ENCODE measurements at regions not wholly inside any gene's neighbourhood (a gene's known extent, or its start where the extent isn't known, plus 50 kb on each side); places are given as distances from the start of the nearest gene placed in this dataset.

DNA sequence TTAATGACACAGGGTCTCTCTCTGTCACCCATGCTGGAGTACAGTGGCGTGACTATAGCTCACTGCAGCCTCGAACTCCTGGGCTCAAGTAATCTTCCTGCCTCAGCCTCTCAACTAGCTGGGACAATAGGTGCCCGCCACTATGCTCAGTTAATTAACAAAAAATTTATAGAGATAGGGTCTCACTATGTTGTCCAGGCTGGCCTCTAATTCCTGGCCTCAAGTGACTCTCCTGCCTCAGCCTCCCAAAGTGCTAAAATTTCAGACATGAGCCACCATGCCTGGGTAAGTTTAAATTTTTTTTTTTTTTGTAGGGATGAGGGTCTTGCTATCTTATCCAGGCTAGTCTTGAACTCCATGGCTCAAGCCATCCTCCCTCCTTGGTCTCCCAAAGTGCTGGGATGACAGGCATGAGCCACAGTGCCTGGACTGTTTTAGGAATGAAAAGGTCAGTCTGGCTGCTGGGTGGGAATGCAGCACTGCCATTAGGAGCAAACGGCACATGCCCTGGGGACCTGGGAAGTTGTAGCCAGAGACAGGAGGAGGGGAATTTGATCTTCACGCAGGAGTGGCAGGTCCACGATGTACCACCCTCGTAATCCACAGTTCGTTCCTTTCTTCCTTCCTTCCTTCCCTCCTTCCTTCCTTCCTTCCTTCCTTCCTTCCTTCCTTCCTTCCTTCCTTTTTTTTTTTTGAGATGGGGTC, 106.7 kb downstream of the HAPSTR1 start:
- no peaks in the 10 kb centered on the region for H3K4me1 Mint-ChIP-seq (ENCODE audit: low read depth in 2 of 2)
- no peak for DNase-seq
- H3K9me3 Mint-ChIP-seq = no peaks in the 10 kb centered on the region
- ATAC-seq (replicated peaks) = no peak
- no peak overlapping the region for H3K27ac Mint-ChIP-seq
- H3K36me3 Mint-ChIP-seq (ENCODE audit: insufficient read depth) = no peaks in the 10 kb centered on the region
- no peak overlapping the region for H3K4me3 Mint-ChIP-seq
- peaks cover 36 to 49% of the 10 kb centered on the region in 2 donors for H3K27me3 Mint-ChIP-seq

DNA sequence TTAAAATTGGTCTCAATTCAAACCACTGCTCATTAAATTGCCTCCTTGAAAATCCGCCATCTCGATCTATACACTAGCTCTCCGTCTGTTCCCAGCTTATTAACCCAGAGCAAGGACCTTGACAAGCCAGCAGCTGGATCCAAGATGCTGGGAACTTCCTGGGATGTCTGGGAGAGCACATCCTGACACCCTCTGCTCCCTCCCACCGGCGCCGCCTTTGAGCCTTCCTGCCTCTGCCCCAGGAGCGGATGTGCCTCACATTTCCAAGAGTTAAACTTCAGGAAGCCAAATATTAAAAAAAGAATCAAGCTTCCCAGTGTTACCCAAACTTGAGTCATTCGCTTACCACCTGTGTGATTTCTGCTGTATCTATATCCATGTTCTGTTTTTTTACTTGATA, 107.9 kb downstream of the HAPSTR1 start:
- no peaks in the 10 kb centered on the region for H3K36me3 Mint-ChIP-seq (ENCODE audit: insufficient read depth)
- DNase-seq (no peak), ATAC-seq (replicated peaks) (no peak)
- peaks cover 45 to 46% of the 10 kb centered on the region in 2 donors for H3K27me3 Mint-ChIP-seq
- H3K4me1 Mint-ChIP-seq (ENCODE audit: low read depth in 2 of 2) = no peaks in the 10 kb centered on the region
- H3K27ac Mint-ChIP-seq = no peak overlapping the region
- no peaks in the 10 kb centered on the region for H3K9me3 Mint-ChIP-seq
- no peak overlapping the region for H3K4me3 Mint-ChIP-seq

DNA sequence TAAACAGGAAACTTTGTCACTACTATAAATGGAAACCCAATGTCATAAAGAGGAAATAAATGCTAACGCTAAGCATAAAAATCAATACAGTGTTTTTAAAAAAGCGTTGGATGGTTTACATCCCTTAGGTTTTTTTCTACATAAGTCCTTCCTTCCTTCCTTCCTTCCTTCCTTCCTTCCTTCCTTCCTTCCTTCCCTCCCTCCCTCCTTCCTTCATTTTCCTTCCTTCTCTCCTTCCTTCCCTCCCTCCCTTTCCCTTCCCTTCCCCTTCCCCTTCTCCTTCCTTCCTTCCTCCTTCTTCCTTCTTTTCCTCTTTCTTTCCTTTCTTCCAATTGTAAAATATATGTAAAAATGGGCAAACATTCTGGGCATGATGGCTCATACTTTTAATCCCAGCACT, 108.3 kb downstream of the HAPSTR1 start:
- no peaks in the 10 kb centered on the region for H3K9me3 Mint-ChIP-seq
- H3K36me3 Mint-ChIP-seq (ENCODE audit: insufficient read depth) = no peaks in the 10 kb centered on the region
- H3K4me3 Mint-ChIP-seq = no peak overlapping the region
- H3K27ac Mint-ChIP-seq = no peak overlapping the region
- DNase-seq (no peak), ATAC-seq (replicated peaks) (no peak)
- H3K27me3 Mint-ChIP-seq = peaks cover 47 to 50% of the 10 kb centered on the region in 2 donors
- H3K4me1 Mint-ChIP-seq (ENCODE audit: low read depth in 2 of 2) = no peaks in the 10 kb centered on the region

DNA sequence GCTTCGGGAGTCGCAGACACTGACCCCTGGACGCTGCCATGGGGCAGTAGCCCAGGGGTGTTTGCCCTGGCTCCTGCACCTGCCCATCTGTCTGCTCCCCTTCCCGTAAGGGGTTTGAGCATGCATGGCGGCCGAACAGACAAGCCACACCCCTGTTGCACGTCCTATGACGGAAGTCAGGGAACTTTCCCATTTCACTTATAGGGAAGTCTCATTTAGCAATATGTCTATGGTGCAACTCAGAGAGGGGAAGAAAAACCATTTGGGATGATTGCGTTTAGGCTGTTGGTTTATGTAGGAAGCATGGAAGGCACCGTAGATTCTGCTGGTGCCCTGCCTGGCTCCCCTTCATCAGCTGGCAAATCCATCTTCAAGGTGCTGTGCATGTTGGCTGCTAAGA, 112.5 kb downstream of the HAPSTR1 start:
- Mint-ChIP-seq H3K4me3 (no peak overlapping the region), H3K27ac (no peak overlapping the region), H3K9me3 (no peaks in the 10 kb centered on the region), H3K36me3 (ENCODE audit: insufficient read depth) (no peaks in the 10 kb centered on the region), H3K4me1 (ENCODE audit: low read depth in 2 of 2) (no peaks in the 10 kb centered on the region), H3K27me3 (peaks cover 50 to 53% of the 10 kb centered on the region in 2 donors)
- no peak for ATAC-seq (replicated peaks)
- no peak for DNase-seq

DNA sequence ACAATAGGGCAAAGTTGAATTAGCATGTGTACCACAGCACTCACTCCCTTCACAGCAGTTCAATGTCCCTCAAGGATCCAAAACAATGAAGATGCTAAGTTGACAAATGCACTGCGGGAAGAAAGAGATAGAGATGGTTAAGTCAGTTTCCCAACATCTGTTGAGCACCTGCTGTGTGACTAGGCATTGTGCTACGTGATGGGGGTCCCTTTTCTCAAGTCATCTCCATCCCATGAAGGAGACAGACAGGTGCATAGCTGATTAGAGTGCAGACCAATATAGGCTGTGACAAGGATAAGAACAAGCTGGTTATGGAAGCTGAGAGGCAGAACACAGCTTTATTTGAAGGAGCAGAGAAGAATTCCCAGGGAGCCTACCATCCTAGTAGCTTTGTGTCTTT, 114.2 kb downstream of the HAPSTR1 start:
- Mint-ChIP-seq H3K27ac (no peak overlapping the region), H3K4me3 (no peak overlapping the region), H3K36me3 (ENCODE audit: insufficient read depth) (no peaks in the 10 kb centered on the region), H3K9me3 (no peaks in the 10 kb centered on the region), H3K27me3 (peaks cover 40 to 46% of the 10 kb centered on the region in 2 donors), H3K4me1 (ENCODE audit: low read depth in 2 of 2) (no peaks in the 10 kb centered on the region)
- DNase-seq = no peak
- no peak for ATAC-seq (replicated peaks)

DNA sequence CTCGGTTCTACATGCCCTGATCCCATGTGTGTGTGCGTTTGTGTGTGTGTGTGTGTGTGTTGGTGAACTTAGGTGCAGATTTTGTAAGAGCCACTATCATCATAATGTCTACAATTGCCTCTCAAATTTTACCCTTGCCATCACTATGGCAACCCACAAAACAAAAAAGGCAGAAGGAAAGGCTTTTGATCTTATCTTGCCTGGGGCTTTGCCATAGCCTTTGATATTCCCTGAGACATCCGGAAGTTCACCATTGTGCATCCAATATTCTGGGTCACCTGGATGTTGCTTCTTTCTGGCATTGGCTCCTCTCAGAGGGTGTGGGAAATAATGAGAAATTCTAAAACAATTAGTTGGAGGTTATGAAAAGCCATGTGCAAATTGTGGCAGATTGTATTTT, 114.7 kb downstream of the HAPSTR1 start:
- ATAC-seq (replicated peaks) = no peak

DNA sequence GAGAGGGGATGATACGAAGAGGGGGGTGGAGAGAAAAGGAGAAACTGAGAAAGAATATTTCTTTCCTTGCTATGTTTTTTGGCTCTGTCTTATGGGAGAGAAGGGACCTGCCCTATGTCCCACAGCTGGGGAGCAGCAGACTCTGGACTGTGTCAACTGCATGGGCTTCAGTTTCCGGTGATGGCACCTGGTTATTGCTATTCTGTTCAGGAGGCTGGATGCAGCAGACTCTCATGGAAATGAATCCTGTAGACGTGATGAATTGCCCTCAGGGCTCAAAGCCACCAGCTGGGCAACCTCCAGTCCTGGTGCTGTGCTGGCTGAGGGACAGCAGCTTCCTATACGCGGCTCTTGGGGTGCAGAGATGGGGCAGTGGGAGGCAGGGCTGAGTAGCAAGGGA, 121.2 kb downstream of the HAPSTR1 start:
- Mint-ChIP-seq H3K9me3 (no peaks in the 10 kb centered on the region), H3K27me3 (peaks cover 19 to 56% of the 10 kb centered on the region in 2 donors), H3K4me3 (no peak overlapping the region), H3K4me1 (ENCODE audit: low read depth in 2 of 2) (no peaks in the 10 kb centered on the region), H3K36me3 (ENCODE audit: insufficient read depth) (no peaks in the 10 kb centered on the region), H3K27ac (no peak overlapping the region)
- ATAC-seq (replicated peaks) = no peak
- DNase-seq = no peak

More for the DNA sequence above, 114.7 kb downstream of the HAPSTR1 start:
- DNase-seq = no peak
- peaks cover 35 to 51% of the 10 kb centered on the region in 2 donors for H3K27me3 Mint-ChIP-seq
- H3K27ac Mint-ChIP-seq = no peak overlapping the region
- H3K4me1 Mint-ChIP-seq (ENCODE audit: low read depth in 2 of 2) = no peaks in the 10 kb centered on the region
- H3K9me3 Mint-ChIP-seq = no peaks in the 10 kb centered on the region
- no peak overlapping the region for H3K4me3 Mint-ChIP-seq
- no peaks in the 10 kb centered on the region for H3K36me3 Mint-ChIP-seq (ENCODE audit: insufficient read depth)

DNA sequence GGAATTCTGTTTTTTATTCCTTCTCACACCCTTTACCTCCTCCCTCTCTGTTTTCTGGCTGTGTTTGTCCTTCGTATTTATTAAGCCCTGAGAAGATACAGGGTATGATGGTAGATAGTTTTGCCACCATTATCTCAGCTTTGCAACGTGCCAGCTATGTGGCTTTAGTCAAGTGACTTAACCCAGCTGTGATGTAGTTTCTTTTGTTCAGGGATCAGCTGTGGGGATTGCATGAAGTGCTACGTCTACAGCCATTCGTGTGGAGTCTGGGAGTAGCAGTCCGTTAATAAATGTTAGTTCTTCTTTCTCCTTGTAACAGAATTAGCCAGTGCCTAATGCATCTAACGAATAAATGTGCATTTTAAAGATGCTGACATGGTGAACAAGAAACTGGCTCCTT, 128.4 kb downstream of the HAPSTR1 start:
- Mint-ChIP-seq H3K4me1 (ENCODE audit: low read depth in 2 of 2) (no peaks in the 10 kb centered on the region), H3K4me3 (no peak overlapping the region), H3K27me3 (peaks cover 23 to 33% of the 10 kb centered on the region in 2 donors), H3K9me3 (peaks cover 0 to 2% of the 10 kb centered on the region in 2 donors), H3K27ac (no peak overlapping the region), H3K36me3 (ENCODE audit: insufficient read depth) (no peaks in the 10 kb centered on the region)
- no peak for DNase-seq
- ATAC-seq (replicated peaks) = no peak

DNA sequence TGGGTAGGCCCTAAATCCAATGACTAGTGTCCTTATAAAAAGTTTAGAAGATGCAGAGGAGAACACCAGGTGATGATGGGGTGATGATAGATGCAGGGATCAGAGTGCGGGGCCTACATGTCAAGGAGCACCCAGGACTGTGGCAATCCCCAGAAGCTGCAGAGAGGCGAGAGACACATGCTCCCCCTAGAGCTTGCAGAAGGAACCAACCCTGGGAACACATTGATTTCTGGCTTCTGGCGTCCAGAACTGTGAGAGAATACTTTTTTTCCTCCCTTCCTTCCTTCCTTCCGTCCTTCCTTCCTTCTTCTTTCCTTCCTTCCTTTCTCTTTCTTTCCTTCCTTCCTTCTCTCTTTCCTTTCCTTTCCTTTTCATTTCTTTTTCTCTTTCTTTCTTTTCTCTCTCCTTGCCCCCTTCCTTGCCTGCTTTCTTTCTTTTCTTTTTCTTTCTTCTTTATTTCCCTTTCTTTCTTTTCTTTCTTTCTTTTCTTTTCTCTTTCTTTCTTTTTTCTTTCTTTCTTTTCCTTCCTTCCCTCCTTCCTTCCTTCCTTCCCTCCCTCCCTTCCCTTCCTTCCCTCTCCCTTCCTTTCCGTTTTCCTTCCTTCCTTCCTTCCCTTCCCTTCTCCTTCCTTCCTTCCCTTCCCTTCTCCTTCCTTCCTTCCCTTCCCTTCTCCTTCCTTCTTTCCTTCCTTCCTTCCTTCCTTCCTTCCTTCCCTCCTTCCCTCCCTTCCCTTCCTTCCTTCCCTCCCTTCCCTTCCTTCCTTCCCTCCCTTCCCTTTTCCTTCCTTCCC, 134.3 kb downstream of the HAPSTR1 start:
- no peak for ATAC-seq (replicated peaks)

DNA sequence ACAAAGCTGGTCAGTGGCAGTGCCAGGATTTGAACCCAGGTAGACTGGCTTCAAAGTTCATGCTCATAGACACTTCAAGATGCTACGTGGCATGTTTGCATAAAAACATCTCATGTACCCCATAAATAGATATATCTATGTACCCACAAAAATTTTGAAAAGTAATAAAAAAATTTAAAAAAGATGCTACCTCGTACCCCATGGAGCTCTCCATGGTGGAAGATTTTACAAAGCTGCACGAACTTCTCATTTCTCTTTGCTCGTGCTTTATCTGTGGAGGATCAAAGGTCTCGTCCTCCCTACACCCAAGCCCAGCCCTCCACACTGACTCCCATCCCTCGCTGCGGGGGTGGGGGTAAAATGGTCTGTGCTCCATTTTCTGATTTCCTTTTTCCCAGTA, 135.5 kb downstream of the HAPSTR1 start:
- Mint-ChIP-seq H3K4me1 (ENCODE audit: low read depth in 2 of 2) (no peaks in the 10 kb centered on the region), H3K27me3 (peaks cover 7 to 13% of the 10 kb centered on the region in 2 donors), H3K36me3 (ENCODE audit: insufficient read depth) (no peaks in the 10 kb centered on the region), H3K4me3 (no peak overlapping the region), H3K27ac (no peak overlapping the region), H3K9me3 (peaks cover 0 to 2% of the 10 kb centered on the region in 2 donors)
- DNase-seq (no peak), ATAC-seq (replicated peaks) (no peak)

More for the DNA sequence above, 134.3 kb downstream of the HAPSTR1 start:
- Mint-ChIP-seq H3K36me3 (ENCODE audit: insufficient read depth) (no peaks in the 10 kb centered on the region), H3K4me3 (no peak overlapping the region), H3K4me1 (ENCODE audit: low read depth in 2 of 2) (no peaks in the 10 kb centered on the region), H3K27ac (no peak overlapping the region), H3K27me3 (peaks cover 12 to 14% of the 10 kb centered on the region in 2 donors), H3K9me3 (peaks cover 0 to 2% of the 10 kb centered on the region in 2 donors)
- DNase-seq = no peak

DNA sequence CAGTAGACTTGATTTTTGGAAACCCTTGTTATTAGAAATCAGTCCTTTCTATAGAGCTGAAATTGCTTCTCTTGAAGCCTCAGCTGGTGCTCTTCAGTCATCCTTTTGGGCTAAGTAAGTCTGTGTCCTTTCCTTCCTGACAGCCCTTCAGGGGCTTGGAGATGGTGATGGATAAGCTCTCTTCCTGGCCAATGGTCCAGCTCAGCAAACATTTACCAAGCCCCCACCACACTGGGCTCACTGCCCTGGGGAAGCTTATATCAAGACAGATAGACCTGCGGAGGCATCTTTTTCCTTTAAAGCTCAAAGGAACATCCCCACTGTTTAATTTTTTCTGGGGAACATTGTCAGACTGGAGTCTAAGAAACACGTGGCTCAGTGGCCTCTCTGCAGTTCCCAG, 139.6 kb downstream of the HAPSTR1 start:
- no peaks in the 10 kb centered on the region for H3K9me3 Mint-ChIP-seq
- no peak overlapping the region for H3K4me3 Mint-ChIP-seq
- ATAC-seq (replicated peaks) = no peak

DNA sequence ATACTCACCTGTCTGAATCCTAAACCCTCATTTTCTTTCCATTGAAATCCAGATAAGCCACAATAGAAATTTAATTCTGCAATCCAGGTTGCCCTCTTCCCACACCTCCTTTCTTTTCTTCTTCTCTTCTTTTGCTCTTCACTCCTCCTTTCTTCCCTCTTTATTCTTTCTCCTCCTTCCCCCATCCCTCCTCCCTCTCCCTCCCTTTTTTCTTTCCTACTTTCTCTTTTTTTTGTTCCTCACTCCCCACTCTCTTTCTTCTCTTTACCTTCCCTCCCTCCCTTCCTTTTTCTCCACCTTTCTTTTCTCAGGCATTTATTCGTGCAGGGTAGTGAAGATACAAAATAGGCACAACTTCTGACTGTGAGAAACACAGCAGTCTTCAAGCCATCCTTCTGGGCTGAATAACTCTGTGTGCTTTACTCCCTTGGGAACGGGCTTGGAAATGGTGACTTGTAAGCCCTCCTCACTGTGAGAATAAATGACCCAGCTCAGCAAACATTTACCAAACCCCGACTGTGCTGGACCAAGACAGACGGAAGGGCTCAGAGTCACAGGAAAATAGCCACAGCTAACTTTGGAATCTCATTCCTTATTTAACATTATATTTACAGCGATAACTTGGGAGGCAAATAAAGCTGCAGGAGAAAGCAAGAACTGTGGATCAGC, 140.8 kb downstream of the HAPSTR1 start:
- no peak overlapping the region for H3K27ac Mint-ChIP-seq
- no peaks in the 10 kb centered on the region for H3K36me3 Mint-ChIP-seq (ENCODE audit: insufficient read depth)
- H3K4me3 Mint-ChIP-seq = no peak overlapping the region
- H3K4me1 Mint-ChIP-seq (ENCODE audit: low read depth in 2 of 2) = no peaks in the 10 kb centered on the region
- ATAC-seq (replicated peaks) (no peak), DNase-seq (no peak)
- H3K27me3 Mint-ChIP-seq = peaks cover 16 to 22% of the 10 kb centered on the region in 2 donors
- H3K9me3 Mint-ChIP-seq = no peaks in the 10 kb centered on the region

More for the DNA sequence above, 139.6 kb downstream of the HAPSTR1 start:
- Mint-ChIP-seq H3K27ac (no peak overlapping the region), H3K4me1 (ENCODE audit: low read depth in 2 of 2) (no peaks in the 10 kb centered on the region), H3K27me3 (peaks cover 16 to 22% of the 10 kb centered on the region in 2 donors), H3K36me3 (ENCODE audit: insufficient read depth) (no peaks in the 10 kb centered on the region)
- DNase-seq = no peak

DNA sequence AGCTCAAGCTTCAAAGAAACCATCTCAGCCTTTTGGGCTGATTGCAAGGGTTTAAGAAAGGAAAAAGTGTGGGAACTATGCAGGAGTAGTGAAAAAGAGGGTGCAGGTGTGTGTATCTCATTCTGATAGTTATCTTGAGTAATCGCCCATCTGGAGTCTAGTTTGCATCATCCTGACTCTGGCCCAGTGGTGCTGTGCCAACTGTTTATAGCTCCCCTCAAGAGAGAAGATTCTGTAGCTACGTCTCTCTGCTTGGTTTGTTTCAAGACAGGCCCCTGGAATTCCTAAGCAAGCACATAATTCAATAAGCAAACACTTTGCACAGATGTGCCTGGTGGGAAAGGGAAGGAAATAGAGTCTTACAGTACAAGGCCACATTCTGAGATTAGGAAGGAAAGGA, 144.4 kb downstream of the HAPSTR1 start:
- peaks cover 8 to 22% of the 10 kb centered on the region in 2 donors for H3K27me3 Mint-ChIP-seq
- no peak for DNase-seq
- ATAC-seq (replicated peaks) = no peak
- H3K9me3 Mint-ChIP-seq = peaks cover 3 to 6% of the 10 kb centered on the region in 2 donors
- no peaks in the 10 kb centered on the region for H3K4me1 Mint-ChIP-seq (ENCODE audit: low read depth in 2 of 2)
- no peaks in the 10 kb centered on the region for H3K36me3 Mint-ChIP-seq (ENCODE audit: insufficient read depth)
- H3K4me3 Mint-ChIP-seq = no peak overlapping the region
- H3K27ac Mint-ChIP-seq = no peak overlapping the region
